HG02885 (cell line): ENCODE measurements at regions not wholly inside any gene's neighbourhood (a gene's known extent, or its start where the extent isn't known, plus 50 kb on each side); places are given as distances from the start of the nearest gene placed in this dataset.
"Not testable (repeated sequence)": the region's sequence is repeated elsewhere in the genome, so short reads cannot be mapped to it uniquely, and the experiment has no call there.

Experiments used
- ATAC-seq: cut with Tn5 transposase; IDR thresholded peaks from one replicate; pipeline ENCODE4 v1.9.1; 2021; ENCODE audit warnings: mild to moderate bottlenecking; ENCODE audit not compliant: unreplicated experiment, poor library complexity

DNA sequence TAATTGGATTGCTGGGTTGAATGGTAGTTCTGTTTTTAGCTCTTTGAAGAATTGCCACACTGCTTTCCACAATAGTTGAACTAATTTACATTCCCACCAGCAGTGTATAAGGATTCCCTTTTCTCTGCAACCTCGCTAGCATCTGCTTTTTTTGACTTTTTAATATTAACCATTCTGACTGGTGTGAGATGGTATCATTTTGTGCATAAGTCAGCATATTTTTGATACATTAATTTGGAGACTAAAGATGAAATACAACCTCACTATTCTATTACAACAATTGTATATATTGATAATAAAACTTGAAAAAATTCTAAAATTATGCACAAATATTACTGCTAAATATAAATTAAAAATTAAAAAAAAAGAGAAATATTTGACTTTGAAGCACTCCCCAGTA lies 350.9 kb downstream of the SPIN4 start:
- not testable (repeated sequence) for ATAC-seq
